ENCODE measurements at regions not wholly inside any gene's neighbourhood (a gene's known extent, or its start where the extent isn't known, plus 50 kb on each side); places are given as distances from the start of the nearest gene placed in this dataset.

GRCh38 chr13:110812869-110813645 lies 99.6 kb downstream of the ING1 start:
- TF ChIP-seq CTCF (IDR thresholded peaks at IDR 0.05; ENCODE audit: low read length) = no peak
- TF ChIP-seq EZH2 (optimal IDR thresholded peaks at IDR 0.05; ENCODE audit: low read depth, low read length) = no peak

Data from MM.1S (cell line).